HG02642 (cell line): ENCODE measurements at regions not wholly inside any gene's neighbourhood (a gene's known extent, or its start where the extent isn't known, plus 50 kb on each side); places are given as distances from the start of the nearest gene placed in this dataset.
A peak's percentile ranks its signal among the peaks of the same experiment; 100 is the strongest.
"Not testable (repeated sequence)": the region's sequence is repeated elsewhere in the genome, so short reads cannot be mapped to it uniquely, and the experiment has no call there.

ENCODE experiments used
- ATAC-seq: cut with Tn5 transposase; IDR thresholded peaks from one replicate; pipeline ENCODE4 v1.9.1; 2021; ENCODE audit warnings: mild to moderate bottlenecking; ENCODE audit not compliant: unreplicated experiment, poor library complexity

DNA sequence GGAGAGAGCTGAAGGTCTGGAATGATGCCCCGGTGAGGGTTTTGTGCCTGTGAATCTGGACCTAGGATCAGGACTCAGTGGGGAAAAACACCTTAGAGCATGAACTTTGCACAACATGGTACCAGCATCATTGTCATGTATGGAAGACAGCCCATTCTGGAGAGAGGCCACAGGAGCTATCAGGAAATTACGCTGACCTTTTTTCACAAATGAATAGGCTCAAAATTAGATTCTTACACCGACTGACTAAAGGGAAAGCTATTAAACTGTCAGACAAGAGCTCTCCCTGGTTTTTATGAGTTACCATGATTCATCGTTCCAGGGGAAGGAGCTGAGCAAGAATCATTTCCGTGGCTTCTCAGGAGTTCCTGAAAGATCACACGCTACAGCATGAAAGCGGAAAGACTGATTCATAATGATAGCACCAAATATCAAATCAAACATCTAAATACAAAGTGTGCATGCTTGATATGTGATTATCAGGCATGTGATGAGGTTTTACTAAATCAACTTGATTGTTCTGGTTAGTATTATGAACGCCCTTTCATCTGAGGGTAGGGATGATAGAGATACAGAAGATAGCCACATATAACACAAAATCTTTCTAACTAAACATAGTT, 224.9 kb upstream of the SMLR1 start:
- ATAC-seq = no peak

GRCh38 chr6:130603391-130603790, 223.8 kb upstream of the SMLR1 start:
- ATAC-seq = no peak

GRCh38 chr6:130604841-130605399, 222.3 kb upstream of the SMLR1 start:
- no peak for ATAC-seq

DNA sequence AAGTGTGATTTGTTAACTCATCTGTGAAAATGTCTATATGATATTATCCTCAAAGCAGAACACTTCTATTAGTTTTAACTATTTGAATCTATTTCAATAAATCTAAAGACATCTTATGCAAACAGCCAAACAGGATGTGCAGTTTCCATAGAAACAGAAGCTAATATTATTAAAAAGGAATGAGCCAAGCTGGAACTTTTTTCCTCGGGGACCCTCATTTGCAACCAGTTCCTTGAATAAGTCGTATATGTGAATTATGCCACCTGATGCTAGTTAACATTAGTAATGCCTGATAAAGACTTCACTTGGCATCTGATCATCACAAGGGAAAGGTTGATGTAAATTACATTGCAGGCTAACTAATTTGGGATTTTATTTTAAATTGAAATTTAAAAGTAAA, 216.9 kb upstream of the SMLR1 start:
- ATAC-seq = no peak

DNA sequence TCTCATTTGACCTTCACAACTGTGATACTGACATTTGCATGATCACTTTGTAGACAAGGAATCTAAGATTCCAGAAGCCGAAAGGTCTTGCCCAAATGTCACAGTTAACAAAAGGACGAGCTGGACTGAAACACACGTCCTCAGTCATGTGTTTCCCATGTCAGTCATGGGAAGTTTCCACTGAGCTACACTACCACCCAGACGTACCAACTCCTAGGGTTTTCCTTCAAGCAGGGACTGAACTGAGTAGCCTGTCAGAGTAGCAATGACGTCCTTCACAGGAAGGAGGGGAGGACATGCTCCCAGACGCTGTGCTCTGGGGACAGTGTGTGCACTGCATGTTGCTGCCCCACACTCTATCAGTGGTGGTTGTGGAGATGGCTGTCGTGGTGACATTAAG, 215.8 kb upstream of the SMLR1 start:
- ATAC-seq = no peak

GRCh38 chr6:130613176-130613575, 214.0 kb upstream of the SMLR1 start:
- ATAC-seq = no peak

DNA sequence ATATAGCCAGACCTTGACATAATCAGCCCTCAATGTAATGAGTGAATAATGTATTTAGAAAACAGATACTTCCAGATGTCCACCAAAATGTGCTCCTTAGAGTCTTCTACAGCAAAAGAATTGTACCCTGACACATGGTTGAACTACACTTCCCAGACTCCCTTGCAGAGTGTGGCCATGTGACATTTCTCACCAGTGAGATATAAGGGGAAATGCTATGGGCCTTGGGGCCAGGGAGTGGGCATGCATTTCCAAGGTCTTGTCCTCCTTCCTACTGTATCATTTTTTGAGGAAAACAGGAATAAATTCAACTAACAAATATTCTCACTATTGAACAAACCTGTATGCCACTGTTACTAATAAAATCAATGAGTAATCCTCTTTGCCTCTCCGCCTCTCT, 211.4 kb upstream of the SMLR1 start:
- no peak for ATAC-seq

DNA sequence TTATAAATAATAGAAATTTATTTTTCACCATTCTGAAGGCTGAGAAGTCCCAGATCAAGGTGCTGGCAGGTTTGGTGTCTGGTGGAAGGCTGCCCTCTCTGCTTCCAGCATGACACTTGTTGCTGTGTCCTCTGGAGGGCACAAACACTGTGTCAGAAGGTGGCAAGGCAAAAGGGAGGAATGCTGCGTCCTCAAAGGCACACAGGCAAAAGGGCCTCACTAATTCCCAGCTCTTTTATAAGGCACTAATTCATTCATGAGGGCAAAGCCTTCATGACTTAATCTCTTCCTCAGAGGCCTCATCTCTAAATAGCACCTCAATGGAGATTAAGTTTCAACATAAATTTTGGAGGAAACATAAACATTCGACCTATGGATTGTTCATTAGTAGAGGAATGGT, 209.5 kb upstream of the SMLR1 start:
- ATAC-seq = no peak

DNA sequence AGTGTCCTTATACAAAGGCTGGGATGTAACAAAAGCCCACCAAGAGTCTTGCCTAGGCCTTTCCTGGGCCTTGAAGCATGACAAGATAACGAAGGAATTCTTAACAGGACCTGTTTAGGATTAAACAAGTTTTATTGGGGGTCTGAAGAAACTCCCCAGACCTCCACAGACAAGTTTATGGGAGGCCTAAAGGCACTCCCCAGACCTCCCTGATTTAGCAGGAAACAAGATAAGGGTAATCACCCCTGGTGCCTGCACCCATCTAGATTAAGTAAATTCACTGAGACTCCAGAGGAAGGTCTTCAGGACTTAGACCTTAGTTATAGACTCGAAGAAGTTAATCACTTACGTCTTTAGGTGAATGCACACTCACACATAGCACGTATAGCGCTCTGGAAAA, 208.4 kb upstream of the SMLR1 start:
- ATAC-seq = not testable (repeated sequence)

GRCh38 chr6:130620338-130620781, 206.8 kb upstream of the SMLR1 start:
- no peak for ATAC-seq

DNA sequence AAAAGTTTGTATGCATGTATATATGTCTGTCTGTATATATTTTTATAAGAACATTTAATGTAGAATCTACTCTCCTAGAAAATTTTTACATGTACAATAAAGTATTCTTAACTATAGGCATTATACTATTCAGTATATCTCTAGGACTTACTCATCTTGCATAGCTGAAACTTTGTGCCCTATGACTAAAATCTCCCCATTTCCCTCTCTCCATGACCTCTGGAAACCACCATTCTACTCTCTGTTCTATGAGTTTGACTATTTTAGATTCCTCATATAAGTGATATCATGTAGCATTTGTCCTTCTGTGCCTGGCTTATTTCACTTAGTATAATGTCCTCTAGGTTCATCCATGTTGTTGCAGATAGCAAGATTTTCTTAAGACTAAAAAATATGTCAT, 205.1 kb upstream of the SMLR1 start:
- ATAC-seq = peak; percentile 46

- ATAC-seq = no peak
Observed at GRCh38 chr6:130624046-130624445, 203.2 kb upstream of the SMLR1 start.

- ATAC-seq = peak; percentile 82
Observed at GRCh38 chr6:130625825-130626527, 201.2 kb upstream of the SMLR1 start.

DNA sequence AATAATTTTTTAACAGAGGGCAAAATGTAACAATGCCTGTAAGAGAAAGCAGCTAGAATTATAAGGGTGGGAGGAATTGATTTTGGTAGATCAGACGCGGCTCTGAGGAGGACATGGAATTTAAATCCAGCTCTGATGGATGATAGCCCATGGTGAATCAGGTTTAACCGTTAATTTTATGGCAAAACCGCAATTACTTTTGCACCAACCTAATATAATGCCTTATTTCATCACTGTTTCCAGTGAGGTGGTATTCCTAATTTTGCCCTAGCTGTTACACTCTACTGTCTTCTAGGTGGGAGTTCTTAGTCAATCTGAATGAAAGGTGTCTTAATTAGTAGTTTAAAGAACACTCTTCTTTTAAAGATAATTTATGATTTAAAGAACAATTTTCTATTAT, 198.3 kb upstream of the SMLR1 start:
- ATAC-seq = no peak

DNA sequence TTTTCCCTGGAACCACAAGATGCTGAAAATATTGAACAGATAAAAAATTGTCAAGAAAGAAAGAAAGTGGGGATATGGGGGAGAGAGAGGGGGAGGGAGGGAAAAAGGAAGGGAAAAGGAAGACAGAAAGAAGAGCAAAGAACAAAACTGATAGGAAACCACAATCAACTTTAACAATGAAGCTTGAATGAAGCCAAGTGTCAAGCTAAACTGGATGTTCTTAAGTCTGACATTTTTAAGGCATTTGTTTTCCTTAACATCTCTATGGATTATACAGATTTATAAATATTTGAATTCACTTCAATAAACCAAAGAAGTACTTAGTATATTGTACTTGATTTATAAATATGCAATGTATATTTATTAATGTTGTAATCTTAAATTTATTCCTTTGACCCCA, 197.6 kb upstream of the SMLR1 start:
- no peak for ATAC-seq

DNA sequence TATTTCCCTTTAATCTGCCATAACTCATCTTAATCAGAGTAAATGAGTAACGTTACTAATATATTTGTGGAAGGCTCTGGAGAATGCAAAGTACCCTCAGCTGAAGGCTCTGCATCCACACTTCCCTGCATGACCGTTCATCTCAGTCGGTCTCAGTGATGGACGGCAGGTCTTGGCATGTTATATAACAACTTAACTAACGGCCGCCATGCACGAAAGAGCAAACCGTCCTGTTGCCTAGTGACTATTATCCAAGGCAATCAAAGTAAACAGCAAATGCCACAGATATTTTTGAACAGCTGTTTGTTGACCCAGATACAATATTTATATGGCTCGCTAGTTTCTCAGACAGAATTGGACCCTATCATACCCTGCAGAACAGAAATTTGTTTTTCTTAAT, 194.9 kb upstream of the SMLR1 start:
- no peak for ATAC-seq

GRCh38 chr6:130632897-130633296, 194.3 kb upstream of the SMLR1 start:
- ATAC-seq = no peak

GRCh38 chr6:130643361-130643760, 183.8 kb upstream of the SMLR1 start:
- no peak for ATAC-seq

DNA sequence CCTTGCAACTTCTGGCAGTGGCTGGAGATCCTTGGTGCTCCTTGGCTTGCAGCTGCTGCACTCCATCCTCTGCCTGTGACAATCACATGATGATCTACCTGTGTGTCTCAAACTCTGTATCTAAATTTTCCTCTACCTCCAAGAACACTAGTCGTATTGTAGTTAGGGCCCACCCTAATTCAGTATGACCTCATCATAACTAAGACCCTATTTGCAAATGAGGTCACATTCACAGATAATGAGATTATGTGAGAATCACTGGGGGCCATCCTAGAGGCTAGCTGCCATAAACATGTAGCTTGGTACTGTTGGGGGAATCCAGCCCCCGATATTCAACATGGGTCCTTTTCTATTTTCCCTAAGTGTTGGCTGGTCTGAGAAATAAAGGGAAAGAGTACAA, 183.0 kb upstream of the SMLR1 start:
- ATAC-seq = no peak

GRCh38 chr6:130644769-130645168, 182.4 kb upstream of the SMLR1 start:
- not testable (repeated sequence) for ATAC-seq

- ATAC-seq = no peak
Observed at GRCh38 chr6:130647246-130647645, 180.0 kb upstream of the SMLR1 start.

DNA sequence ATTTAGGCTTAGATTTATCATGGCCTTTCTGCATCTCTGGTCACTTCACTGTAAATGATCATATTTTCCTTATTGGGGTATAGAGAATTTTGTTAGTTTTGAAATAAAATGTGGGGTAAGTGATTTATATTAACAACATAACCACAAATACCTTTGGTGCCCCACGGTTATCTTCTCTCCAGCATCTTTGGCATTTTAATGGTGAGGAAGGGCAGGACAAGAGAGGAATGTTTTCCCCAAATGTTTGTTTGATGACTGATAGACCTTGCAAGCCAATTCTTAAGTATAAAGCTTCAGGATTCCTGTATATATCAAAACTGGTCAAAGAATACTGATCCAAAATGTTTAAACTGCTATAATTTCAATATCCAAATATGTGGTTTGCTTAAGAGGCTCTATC, 171.6 kb upstream of the SMLR1 start:
- no peak for ATAC-seq
